ENCODE measurements at regions not wholly inside any gene's neighbourhood (a gene's known extent, or its start where the extent isn't known, plus 50 kb on each side); places are given as distances from the start of the nearest gene placed in this dataset.

GRCh38 chr14:96634896-96635295 is 132.7 kb downstream of the PAPOLA start:
- Histone ChIP-seq H3K56ac (replicated peaks; ENCODE audit: insufficient read length, low read depth, low read length) (no peak overlapping the region), H2BK120ac (replicated peaks; ENCODE audit: low read depth, low read length) (no peak overlapping the region), H3K9me3 (ENCODE audit: insufficient read depth in 2 of 2, low read depth in 1 of 2, low read length in 1 of 2) (peaks cover 0 to 4% of the 10 kb centered on the region in 2 experiments; a peak in 1 of 4 replicates), H4K8ac (ENCODE audit: extremely low read depth, insufficient read depth, low read length) (no peak overlapping the region), H3K23me2 (ENCODE audit: low read depth, low read length) (no peaks in the 10 kb centered on the region), H3K14ac (ENCODE audit: insufficient read length) (no peak overlapping the region), H3K27ac (ENCODE audit: low read depth, low read length) (no peak overlapping the region), H3K27me3 (replicated peaks in 1 of 4; ENCODE audit: control insufficient read depth in 3 of 4, extremely low read depth in 1 of 4, insufficient read depth in 3 of 4, low read length in 3 of 4) (no peaks in the 10 kb centered on the region), H3K4me1 (replicated peaks in 1 of 4; ENCODE audit: control insufficient read depth in 3 of 4, insufficient read depth in 4 of 4, low read length in 3 of 4) (no peaks in the 10 kb centered on the region; a peak in 1 of 7 replicates), H2BK12ac (ENCODE audit: low read depth, low read length) (no peak overlapping the region), H3K4me3 (ENCODE audit: extremely low read depth in 1 of 4, insufficient read depth in 2 of 4, low read depth in 3 of 4, low read length in 4 of 4) (no peak overlapping the region), H4K5ac (ENCODE audit: insufficient read length, low read depth, low read length) (no peak overlapping the region), H4K20me1 (replicated peaks in 1 of 2; ENCODE audit: control insufficient read depth in 1 of 2, insufficient read depth in 2 of 2, low read length in 2 of 2) (no peaks in the 10 kb centered on the region), H3K79me2 (ENCODE audit: control insufficient read depth in 1 of 2, insufficient read depth in 2 of 2, low read length in 2 of 2) (no peaks in the 10 kb centered on the region), H2BK15ac (ENCODE audit: low read length) (0 out of 2 replicates have a peak overlapping the region, but pooled peaks have one; percentile 46), H3K18ac (ENCODE audit: extremely low read depth, low read length) (no peak overlapping the region), H3K4ac (replicated peaks; ENCODE audit: insufficient read length, low read depth, low read length) (no peak overlapping the region), H3K79me1 (ENCODE audit: low read depth, low read length) (no peaks in the 10 kb centered on the region), H3K9ac (replicated peaks in 1 of 4; ENCODE audit: extremely low read depth in 1 of 4, low read depth in 3 of 4, low read length in 3 of 4) (no peak overlapping the region), H4K91ac (replicated peaks; ENCODE audit: insufficient read length, low read length) (no peak overlapping the region), H3K4me2 (ENCODE audit: insufficient read depth in 1 of 2, low read depth in 2 of 2, low read length in 2 of 2) (no peak overlapping the region), H3K36me3 (ENCODE audit: control insufficient read depth in 2 of 4, insufficient read depth in 4 of 4, low read length in 3 of 4) (no peaks in the 10 kb centered on the region), H2AK5ac (ENCODE audit: low read depth, low read length) (no peak overlapping the region), H3K23ac (ENCODE audit: insufficient read length) (no peak overlapping the region), H2BK5ac (ENCODE audit: low read depth, low read length) (no peak overlapping the region), H2AFZ (ENCODE audit: low read length) (no peak overlapping the region), H2BK20ac (ENCODE audit: low read length) (no peak overlapping the region)
- POLR2A ChIA-PET (ENCODE audit: partially characterized antibody) = no interaction called here
- CTCF ChIA-PET (ENCODE audit: partially characterized antibody) = interaction anchor here (1.0 kb wide), 1 partner anchor 22 kb away, joined by 3 read pairs; no protein-coding TSS in a partner anchor
- FAIRE-seq (no peak), DNase-seq (ENCODE audit: low read depth in 1 of 2, low spot score in 2 of 2) (peak in 1 of 2 experiments; percentile 13)
- no peak for TF ChIP-seq POLR2A (IDR thresholded peaks at IDR 0.05; ENCODE audit: control extremely low read depth in 1 of 2, low read depth in 2 of 2, low read length in 2 of 2)
- no peak for TF ChIP-seq ATF3 (IDR thresholded peaks at IDR 0.05; ENCODE audit: insufficient read depth, low read depth, low read length)
- TF ChIP-seq NRF1 (IDR thresholded peaks at IDR 0.05; ENCODE audit: low read depth, low read length) = no peak
- TF ChIP-seq SIRT6 (IDR thresholded peaks at IDR 0.05; ENCODE audit: low read length) = no peak
- TF ChIP-seq EP300 (IDR thresholded peaks at IDR 0.05; ENCODE audit: borderline replicate concordance in 1 of 2, low read depth in 2 of 2, low read length in 2 of 2) = no peak
- TF ChIP-seq BCL11A (IDR thresholded peaks at IDR 0.05; ENCODE audit: low read depth in 2 of 2, low read length in 2 of 2) = no peak
- TF ChIP-seq CHD2 (IDR thresholded peaks at IDR 0.05; ENCODE audit: low read length) = no peak
- no peak for TF ChIP-seq TEAD4 (IDR thresholded peaks at IDR 0.05; ENCODE audit: low read depth, low read length)
- TF ChIP-seq SP4 (IDR thresholded peaks at IDR 0.05; ENCODE audit: low read length) = no peak
- no peak for TF ChIP-seq PHF8 (conservative IDR thresholded peaks at IDR 0.05; ENCODE audit: low read depth, low read length)
- TF ChIP-seq CBX8 (IDR thresholded peaks at IDR 0.05; ENCODE audit: borderline replicate concordance, low read depth, low read length) = no peak
- TF ChIP-seq SAP30 (IDR thresholded peaks at IDR 0.05; ENCODE audit: insufficient read depth, insufficient replicate concordance, low read length) = no peak
- no peak for TF ChIP-seq SIN3A (conservative IDR thresholded peaks at IDR 0.05 in 1 of 2, IDR thresholded peaks at IDR 0.05 in 1 of 2; ENCODE audit: low read depth in 1 of 2, low read length in 2 of 2)
- TF ChIP-seq SIX5 (IDR thresholded peaks at IDR 0.05; ENCODE audit: low read depth, low read length) = no peak
- WGBS, 2 experiments (ENCODE audit: extremely low coverage in 1 of 2, insufficient coverage in 1 of 2, insufficient read length in 1 of 2, insufficient replicate concordance in 2 of 2, low coverage in 1 of 2, low lambda C conversion rate in 2 of 2, missing lambda C conversion rate in 1 of 2) = 87% methylated on average over 5 of the region's 5 CpGs; no CpG with 5 or more reads in 1 of the 2 experiments
